Occipital lobe (tissue), 1 donor: ENCODE measurements at regions not wholly inside any gene's neighbourhood (a gene's known extent, or its start where the extent isn't known, plus 50 kb on each side); places are given as distances from the start of the nearest gene placed in this dataset.

Source experiments
- DNase-seq: peaks from one replicate; lab custom pipeline; 2025; lab: John Stamatoyannopoulos, UW

DNA sequence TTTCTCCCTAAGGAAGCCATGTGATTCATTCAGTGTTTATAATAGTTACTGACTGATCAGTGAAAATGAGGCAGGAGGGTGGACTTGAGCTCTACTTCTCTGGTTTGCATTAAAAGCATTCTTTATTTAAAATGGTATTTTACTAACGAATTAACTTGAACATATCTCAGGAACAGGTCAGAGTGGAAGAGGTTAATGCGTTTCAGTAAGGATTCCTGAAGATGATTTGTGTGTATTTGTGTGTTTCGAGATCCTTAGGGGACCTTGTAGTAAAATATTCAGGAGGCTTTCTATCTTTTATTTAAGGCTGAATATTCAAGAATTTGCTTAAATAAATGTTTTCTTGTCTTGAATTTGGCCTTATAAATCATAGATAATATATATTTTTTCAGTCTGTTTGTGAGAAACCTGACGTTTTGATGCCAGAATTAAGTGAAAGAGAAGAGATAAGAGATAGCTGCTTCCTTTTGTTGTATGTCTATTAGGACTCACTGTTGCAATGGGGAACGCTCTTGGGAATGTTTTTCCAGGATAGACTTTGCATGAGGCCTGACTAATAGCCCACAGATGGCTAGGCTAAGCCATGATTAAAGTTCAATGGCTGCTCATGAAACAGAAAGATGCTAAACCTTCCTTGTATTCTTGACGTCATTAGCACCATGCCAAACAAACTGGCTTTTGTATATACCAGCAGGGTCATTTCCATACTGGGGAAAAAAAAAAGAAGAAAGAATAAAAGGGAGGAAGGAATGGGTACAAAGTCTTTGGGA lies 93.8 kb upstream of the MTPN start:
- DNase-seq, result no peak

GRCh38 chr7:136069840-136070529 lies 92.8 kb upstream of the MTPN start:
- no peak for DNase-seq

- DNase-seq, result no peak
Measured at GRCh38 chr7:136067277-136067676, 90.1 kb upstream of the MTPN start.

- no peak for DNase-seq
Measured at GRCh38 chr7:136066304-136067143, 89.4 kb upstream of the MTPN start.

DNA sequence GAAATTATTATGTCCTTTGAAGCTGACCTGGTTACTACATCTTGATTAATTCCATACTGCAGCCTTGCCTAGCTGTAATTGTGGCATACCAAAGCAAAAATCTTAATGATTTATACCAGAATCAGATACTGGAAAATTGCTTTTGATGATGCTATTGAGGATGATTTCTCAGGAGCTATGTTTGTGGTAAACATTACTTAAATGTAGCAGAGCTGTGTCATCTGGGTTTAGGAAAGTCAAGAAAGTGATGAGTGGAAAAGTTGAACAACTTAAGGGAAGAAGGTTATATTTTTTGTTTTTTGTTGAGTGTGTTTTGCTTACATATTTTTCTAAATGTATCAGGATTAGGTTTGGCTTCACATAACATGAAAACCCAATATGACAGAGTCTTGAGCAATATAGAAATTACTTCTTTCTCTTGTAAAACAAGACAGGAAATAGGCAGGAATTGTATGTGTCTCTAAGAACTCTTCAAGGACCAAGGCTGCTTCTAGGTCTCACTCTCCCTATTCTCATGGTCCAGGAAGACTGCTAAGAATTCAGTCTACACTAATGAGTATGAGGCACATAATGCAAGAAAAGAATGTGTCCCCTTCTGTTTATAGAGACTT lies 87.6 kb upstream of the MTPN start:
- DNase-seq, result no peak

- no peak for DNase-seq
Measured at GRCh38 chr7:136064081-136064480, 86.9 kb upstream of the MTPN start.

DNA sequence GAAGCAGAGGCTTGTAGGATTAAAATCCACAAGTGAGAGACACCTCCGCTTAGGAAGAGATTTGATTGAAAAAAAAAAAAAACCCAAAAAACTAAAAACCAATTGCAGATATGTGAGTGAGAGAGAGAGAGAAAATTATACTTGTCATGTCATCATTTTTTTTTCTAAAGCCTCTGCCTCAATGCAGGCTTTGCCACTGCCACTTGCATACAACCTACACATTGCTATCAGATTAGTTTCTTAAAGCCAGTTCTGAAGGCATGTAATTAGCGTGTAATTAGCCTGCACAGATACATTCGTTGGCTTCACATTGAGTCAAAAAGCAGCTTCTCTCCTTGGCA lies 86.1 kb upstream of the MTPN start:
- DNase-seq, result no peak

DNA sequence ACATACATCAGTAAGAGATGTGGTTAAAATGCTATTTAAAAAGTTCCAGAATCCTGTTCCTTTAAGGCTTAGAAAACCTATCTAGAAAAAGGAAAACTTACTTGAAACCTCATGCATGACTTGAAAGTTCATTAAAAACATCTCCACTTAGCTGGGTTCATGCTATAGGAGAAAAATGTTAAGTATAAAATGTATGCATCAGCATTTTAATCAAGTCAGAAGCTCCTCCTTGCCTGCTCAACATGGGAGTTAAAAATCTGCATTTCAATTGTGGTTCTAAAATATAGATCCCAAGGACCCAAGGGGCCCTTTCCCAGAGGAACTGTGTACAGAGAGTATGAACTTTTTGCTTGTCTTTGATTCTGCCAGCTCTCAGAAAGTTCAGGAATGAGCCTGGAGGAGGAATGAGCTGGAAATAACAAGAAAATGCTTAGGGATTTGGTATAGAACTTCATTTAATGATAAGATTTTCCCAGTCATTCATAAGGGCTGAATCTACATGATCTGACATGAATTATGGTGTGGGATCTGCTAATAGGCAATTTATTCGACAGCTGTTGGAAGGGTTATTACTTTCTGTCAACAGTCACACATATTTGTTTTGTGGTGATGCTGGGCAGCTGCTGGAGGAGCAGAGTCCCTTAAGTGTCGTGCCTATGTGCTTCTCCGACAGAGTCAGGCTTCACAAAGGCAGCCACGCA lies 85.6 kb upstream of the MTPN start:
- DNase-seq, result no peak

DNA sequence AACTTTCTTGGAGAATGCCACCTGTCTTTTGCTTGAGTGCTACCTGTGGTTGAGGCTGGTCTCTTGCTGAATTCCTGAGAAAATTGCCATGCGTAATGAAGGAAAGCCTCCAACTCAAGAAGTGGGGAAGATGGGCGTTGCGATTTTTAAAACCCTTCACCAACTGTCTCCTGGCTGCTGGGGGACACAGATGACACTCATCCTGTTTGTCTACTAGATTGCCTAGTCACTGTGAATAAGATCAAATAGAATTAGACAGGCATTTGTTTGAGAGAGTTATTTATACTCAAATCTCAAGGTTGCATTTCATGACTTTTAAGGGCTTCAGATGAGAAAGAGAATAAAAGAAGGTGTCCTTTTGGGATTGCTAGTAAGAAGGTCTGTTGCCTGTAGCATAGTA lies 84.3 kb upstream of the MTPN start:
- DNase-seq, result no peak

DNA sequence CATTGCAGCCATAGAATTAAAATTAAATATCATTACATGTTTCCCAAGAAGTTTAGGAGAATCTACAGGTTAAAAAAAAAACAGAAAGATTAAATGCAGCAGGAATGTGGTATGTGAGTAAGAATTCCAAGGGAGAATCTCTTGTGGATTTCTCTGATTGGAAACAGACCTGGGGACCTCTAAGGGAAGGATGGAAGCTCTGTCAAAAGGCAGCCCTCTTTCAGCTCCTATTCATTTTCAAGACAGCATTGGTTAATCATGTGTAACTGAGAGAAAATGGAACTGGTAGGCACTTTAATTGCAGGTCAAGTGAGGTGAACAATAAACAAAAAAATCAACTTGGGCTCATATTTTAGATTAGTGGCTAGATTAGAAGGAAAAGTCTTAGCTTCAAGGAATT lies 81.4 kb upstream of the MTPN start:
- DNase-seq, result no peak

DNA sequence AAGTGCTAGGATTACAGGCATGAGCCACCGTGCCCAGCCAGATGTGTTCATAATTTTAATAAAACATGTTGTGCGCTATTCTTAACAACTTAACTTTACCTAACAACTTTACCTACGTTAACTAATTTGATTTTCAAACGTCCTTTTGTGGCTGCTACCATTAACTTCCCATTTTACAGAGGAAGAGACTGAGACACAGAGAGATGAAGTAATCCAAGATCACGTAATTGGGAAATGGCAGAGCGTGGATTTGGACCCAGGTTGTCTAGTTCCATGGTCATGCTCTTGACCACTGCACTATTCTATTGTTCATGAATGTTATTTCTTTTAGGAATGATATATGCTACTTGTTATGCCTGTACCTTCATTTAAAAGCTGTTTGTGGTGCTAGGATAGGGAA lies 80.3 kb upstream of the MTPN start:
- DNase-seq, result no peak

DNA sequence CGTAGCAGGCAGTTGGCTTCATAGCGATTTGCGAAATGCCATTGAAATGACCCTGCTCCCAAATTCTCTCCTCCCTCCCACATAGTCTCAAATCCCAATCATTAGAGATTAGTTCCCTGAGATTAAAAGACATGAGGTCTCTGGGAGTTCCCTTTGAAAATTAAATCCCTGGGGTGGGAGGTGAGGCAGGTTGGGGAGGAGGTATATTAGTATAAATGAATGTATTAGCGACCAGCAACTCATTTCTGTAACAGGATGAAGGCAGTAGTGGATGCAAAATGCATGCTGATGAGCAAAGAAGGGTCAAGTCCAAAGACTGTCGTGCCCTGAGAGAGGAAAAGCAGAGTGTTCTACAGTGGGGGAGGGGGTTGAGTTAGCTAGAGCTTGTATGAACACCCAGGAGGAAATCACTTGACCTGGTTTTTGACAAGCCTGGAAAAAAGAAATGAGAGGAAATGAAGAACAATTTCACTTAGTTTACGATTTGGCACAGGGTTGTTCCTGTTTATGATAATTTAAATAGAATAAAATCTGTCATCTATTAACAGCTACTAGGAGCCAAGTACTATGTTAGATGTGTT lies 79.6 kb upstream of the MTPN start:
- DNase-seq, result no peak

DNA sequence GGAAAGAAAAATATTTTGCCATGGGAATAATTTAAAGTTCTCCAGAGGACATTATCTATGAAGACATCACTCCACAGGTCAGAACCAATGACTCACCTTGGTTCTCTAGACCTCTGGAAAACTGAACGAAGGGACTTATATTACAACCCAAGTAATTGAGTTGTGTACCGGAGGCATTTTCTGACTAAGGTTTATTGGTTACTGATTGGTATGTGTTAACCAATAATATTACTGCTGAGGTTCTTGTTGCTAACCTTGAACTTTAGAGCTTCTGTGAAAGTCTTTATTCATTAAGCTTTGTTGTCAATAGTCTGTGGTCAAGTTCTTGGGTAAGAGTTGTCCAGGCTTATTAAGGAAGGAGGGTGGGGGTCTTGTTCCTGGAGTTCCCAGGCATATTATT lies 78.1 kb upstream of the MTPN start:
- DNase-seq, result no peak

GRCh38 chr7:136053689-136054485 lies 76.7 kb upstream of the MTPN start:
- DNase-seq, result no peak

- no peak for DNase-seq
Measured at GRCh38 chr7:136051203-136051928, 74.2 kb upstream of the MTPN start.

DNA sequence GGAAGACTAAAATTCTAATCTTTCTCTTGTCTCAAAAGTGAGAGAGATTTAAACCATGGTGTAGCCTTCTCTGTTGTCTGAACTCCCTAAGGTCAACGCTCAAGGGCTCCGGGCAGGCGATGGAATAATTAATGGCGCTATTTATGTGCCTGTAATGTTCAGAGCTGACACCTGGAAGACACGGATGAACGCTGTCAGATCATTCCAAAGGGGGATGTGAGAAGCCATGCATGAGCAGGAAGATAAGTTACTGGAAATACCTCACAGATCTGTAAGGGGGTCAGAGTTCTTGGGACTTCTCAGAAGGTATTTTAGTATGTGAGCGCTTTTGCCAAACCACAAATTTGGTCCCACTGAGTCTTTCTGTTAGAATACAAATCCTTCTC lies 73.3 kb upstream of the MTPN start:
- no peak for DNase-seq

DNA sequence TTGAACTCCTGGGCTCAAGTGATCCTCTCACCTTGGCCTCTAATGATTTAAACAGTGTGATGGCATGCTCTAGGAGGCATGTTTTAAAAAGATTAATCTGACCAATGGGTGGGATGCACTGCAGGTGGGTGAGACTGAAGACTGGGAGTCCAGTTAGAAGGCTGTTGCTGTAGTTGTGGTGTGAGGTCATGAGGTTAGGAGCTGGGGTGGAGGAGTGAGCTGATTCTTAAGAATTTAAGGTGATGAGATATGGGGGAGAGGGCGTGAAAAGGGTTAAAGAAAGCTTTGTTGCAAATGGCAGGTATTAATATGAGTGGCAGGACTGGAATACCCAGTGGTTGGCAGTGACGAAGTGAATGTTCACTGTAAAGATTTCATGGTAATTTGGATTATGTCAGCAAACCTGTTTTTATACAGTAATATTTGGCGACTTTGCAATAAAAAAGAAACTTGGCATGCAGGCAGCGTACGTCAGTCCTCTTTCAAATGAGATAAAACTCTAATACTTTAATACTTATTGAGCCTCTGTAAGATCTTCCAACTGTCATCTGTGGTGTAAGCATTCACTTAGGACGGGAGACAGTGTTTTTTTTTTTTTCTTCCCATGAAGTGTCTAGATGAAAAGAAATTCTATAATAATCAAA lies 72.8 kb upstream of the MTPN start:
- no peak for DNase-seq

DNA sequence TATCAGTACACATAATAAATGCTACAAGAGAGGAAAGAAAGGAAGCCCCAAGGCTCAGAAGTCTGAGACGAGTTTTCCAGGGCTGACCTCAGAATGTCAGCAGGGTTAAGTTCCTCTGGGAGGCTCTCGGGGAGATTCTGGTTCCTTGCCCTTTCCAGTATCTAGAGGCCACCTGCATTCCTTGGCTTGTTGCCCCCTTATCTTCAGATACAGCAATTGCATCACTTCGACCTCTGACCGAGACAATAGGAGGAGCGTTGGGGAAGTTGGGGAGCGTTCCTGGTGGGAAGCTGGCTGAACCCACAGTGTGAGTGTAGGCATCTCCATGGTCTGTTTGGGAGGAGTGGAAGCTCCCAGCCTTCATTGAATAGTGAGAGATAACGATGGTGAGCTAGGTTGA lies 72.0 kb upstream of the MTPN start:
- no peak for DNase-seq

- no peak for DNase-seq
Measured at GRCh38 chr7:136046548-136046947, 69.4 kb upstream of the MTPN start.
